Coronary artery (tissue), 2 donors: ENCODE measurements at regions not wholly inside any gene's neighbourhood (a gene's known extent, or its start where the extent isn't known, plus 50 kb on each side); places are given as distances from the start of the nearest gene placed in this dataset.
"Not testable (repeated sequence)": the region's sequence is repeated elsewhere in the genome, so short reads cannot be mapped to it uniquely, and the experiment has no call there.

ENCODE experiments used
- DNase-seq: peaks from one replicate; pipeline ENCODE4 v3.0.0-alpha.2; 2017; ENCODE audit warnings: low spot score
- H3K27ac ChIP-seq, 2 donors: fragments of 200-600 bp; sonication (generic); one replicate each; pipeline ENCODE4 v1.5.1; 2016 to 2019
- H3K4me3 ChIP-seq: fragments of 200-600 bp; sonication (generic); 2 replicates; pipeline ENCODE4 v1.5.1; 2016; ENCODE audit warnings: mild to moderate bottlenecking, moderate library complexity
- TF ChIP-seq, protein P1 (sequence below): fragments of 200-600 bp; sonication (generic); IDR thresholded peaks from one replicate; pipeline ENCODE4 v1.5.1; 2019; ENCODE audit warnings: antibody characterized with exemption

DNA sequence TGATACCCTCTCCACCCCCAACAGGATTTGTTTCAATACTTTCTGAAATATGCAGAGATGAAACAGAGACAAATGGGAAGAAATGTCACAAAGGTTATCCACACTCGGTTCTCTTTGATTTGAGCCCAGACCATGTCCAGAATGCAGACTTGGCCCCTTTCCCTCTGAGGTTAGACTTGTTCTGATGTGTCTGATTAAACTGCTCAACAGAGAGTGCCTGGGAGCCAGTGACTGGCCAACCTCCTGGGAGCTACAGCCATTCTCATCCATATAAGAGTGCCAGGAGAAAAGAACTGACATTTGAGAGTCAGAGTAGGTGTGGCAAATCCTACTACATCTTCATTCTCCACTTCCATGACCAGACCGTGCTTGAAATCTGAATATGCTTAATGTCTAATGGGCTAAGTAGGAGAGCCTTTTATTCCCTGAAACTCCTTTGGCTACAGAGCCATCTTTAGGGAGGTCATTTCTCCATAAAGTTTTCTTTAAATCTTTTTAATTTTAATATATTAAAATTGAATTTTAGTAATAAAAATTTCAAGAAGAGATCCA is 201.4 kb downstream of the BLID start:
- DNase-seq = no peak
- TF ChIP-seq, protein P1, sequence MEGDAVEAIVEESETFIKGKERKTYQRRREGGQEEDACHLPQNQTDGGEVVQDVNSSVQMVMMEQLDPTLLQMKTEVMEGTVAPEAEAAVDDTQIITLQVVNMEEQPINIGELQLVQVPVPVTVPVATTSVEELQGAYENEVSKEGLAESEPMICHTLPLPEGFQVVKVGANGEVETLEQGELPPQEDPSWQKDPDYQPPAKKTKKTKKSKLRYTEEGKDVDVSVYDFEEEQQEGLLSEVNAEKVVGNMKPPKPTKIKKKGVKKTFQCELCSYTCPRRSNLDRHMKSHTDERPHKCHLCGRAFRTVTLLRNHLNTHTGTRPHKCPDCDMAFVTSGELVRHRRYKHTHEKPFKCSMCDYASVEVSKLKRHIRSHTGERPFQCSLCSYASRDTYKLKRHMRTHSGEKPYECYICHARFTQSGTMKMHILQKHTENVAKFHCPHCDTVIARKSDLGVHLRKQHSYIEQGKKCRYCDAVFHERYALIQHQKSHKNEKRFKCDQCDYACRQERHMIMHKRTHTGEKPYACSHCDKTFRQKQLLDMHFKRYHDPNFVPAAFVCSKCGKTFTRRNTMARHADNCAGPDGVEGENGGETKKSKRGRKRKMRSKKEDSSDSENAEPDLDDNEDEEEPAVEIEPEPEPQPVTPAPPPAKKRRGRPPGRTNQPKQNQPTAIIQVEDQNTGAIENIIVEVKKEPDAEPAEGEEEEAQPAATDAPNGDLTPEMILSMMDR = no peak
- H3K4me3 ChIP-seq = no peak overlapping the region
- H3K27ac ChIP-seq = no peak overlapping the region

GRCh38 chr11:121909596-121909995 is 206.4 kb downstream of the BLID start:
- Histone ChIP-seq H3K27ac (no peak overlapping the region), H3K4me3 (no peak overlapping the region)
- no peak for DNase-seq
- TF ChIP-seq, protein P1 = no peak

DNA sequence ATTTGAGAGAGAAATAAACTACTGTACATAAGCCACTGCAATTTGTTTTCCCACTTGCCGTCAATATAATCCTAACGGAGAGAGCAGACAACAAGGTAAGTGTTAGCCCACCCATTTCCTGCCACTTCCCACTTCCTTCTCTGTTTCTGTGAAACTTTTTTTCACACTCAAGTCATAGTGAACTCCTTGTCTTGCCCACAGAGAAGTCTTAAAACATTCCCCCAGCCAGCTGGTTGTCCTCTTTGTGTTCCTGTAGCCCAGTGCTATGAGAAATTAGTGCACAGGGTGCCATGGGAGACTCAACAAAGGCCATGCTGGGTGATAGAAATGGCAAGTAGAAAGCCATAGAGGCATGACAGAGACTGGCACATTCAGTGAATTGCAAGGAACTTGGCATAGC is 208.6 kb downstream of the BLID start:
- H3K4me3 ChIP-seq = no peak overlapping the region
- DNase-seq = no peak
- TF ChIP-seq, protein P1 = no peak
- H3K27ac ChIP-seq = no peak overlapping the region

DNA sequence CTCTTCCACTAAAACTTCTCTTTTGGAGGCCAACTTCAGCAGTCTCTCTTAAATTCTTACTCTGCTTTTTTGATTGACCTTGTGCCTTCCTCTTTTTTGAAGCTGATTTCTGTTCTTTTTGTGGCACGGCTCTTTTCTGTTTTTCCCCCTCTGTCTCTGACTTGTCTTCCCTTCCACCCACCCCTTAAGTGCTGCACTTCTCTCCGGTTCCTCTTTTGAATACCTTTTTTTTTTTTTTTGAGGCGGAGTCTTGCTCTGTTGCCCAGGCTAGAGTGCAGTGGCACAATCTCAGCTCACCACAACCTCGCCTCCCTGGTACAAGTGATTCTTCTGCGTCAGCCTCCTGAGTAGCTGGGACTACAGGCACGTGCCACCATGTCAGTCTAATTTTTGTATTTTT is 211.9 kb downstream of the BLID start:
- TF ChIP-seq, protein P1 = no peak
- H3K4me3 ChIP-seq = no peak overlapping the region
- no peak for DNase-seq
- H3K27ac ChIP-seq = no peak overlapping the region

DNA sequence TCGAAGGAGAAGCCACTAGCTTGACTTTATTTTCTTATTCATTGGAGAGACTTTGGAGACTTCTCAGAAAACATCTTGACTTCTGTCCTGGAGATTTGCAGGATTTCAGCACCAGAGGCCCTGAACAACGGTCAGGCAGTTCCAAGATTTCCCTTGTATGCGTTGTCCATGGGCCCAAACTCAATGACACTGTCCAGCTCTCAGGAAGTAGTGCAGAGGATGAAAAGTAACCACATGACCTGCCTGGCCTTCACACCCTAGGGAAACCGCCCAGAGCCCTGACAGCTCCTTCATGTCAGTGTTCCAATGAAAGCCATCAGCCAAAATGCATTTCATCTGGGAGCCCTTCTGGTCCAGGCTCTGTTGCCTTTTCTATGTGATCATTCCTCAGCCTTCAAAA is 214.1 kb downstream of the BLID start:
- DNase-seq = no peak
- Histone ChIP-seq H3K27ac (no peak overlapping the region), H3K4me3 (no peak overlapping the region)
- TF ChIP-seq, protein P1 = no peak

DNA sequence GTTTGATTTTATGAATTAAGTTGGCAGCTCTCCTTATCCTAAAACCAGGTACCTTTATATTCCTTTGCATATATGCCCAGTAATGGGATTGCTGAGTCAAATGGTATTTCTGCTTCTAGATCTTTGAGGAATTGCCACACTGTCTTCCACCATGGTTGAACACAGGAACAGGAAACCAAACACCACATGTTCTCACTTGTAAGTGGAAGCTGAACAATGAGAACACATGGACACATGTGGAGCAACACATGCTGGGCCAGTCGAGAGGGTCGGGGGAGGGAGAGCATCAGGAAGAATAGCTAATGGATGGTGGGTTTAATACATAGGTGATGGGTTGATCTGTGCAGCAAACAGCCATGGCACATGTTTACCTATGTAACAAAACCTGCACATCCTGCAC is 214.6 kb downstream of the BLID start:
- not testable (repeated sequence) for H3K27ac ChIP-seq, H3K4me3 ChIP-seq, DNase-seq

GRCh38 chr11:121899520-121899919 is 216.5 kb downstream of the BLID start:
- Histone ChIP-seq H3K4me3 (no peak overlapping the region), H3K27ac (no peak overlapping the region)
- TF ChIP-seq, protein P1 = no peak
- no peak for DNase-seq

DNA sequence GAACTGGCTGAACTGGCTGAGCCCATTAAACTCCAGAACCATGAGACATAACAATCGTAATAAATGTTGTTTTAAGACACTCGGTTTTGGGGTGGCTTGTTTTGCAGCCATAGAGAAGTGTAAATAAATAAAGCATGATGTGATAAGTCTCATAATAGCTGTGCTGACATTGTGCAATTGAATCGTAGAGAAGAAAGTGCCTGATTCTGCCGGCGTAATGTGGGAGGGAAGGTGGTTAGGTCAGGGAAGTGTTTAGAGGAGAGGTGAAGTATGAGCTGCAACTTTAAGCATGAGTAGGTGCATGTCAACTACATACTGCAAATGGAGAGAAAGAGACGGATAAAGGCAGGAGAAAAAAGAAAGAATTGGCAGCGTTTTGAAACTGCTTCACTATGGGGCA is 217.1 kb downstream of the BLID start:
- TF ChIP-seq, protein P1 = no peak
- no peak overlapping the region for H3K27ac ChIP-seq
- H3K4me3 ChIP-seq = no peak overlapping the region
- DNase-seq = no peak
